Activated CD4-positive, alpha-beta T cell treated with anti-CD3 and anti-CD28 coated beads, Interleukin-2, amount 10 ng/mL, durations not matched to agents 7 days and 5 days (primary cell): ENCODE measurements at regions not wholly inside any gene's neighbourhood (a gene's known extent, or its start where the extent isn't known, plus 50 kb on each side); places are given as distances from the start of the nearest gene placed in this dataset.
"Not testable (repeated sequence)": the region's sequence is repeated elsewhere in the genome, so short reads cannot be mapped to it uniquely, and the experiment has no call there.

Source experiments
- CTCF ChIA-PET: fragments of 350-600 bp; sonication (Branson Sonifier 250); formaldehyde crosslinking; loops from one replicate; lab custom pipeline; 2021; ENCODE audit warnings: antibody characterized with exemption; lab: Charles Lee
- POLR2A ChIA-PET: fragments of 350-600 bp; sonication (Branson Sonifier 250); formaldehyde crosslinking; loops from one replicate; lab custom pipeline; 2021; ENCODE audit warnings: antibody characterized with exemption; lab: Charles Lee
- DNase-seq: peaks from one replicate; pipeline ENCODE4 v3.0.0-alpha.2; 2020
- H3K27ac Mint-ChIP-seq: one replicate; pipeline ENCODE4 v1.8.0; 2021; ENCODE audit warnings: mild to moderate bottlenecking, moderate library complexity, mixed read lengths
- H3K27me3 Mint-ChIP-seq: one replicate; pipeline ENCODE4 v1.8.0; 2021; ENCODE audit warnings: mixed read lengths
- H3K36me3 Mint-ChIP-seq: one replicate; pipeline ENCODE4 v1.8.0; 2021; ENCODE audit warnings: low read depth, mixed read lengths
- H3K4me1 Mint-ChIP-seq: one replicate; pipeline ENCODE4 v1.8.0; 2021; ENCODE audit warnings: mixed read lengths
- H3K4me3 Mint-ChIP-seq: one replicate; pipeline ENCODE4 v1.8.0; 2021; ENCODE audit warnings: mild to moderate bottlenecking, moderate library complexity, mixed read lengths
- H3K9me3 Mint-ChIP-seq: one replicate; pipeline ENCODE4 v1.8.0; 2021; ENCODE audit warnings: mixed read lengths

GRCh38 chr10:10047426-10047825 lies 970.2 kb upstream of the CELF2 start:
- Mint-ChIP-seq H3K4me1 (no peaks in the 10 kb centered on the region), H3K36me3 (no peaks in the 10 kb centered on the region), H3K9me3 (no peaks in the 10 kb centered on the region), H3K27ac (no peak overlapping the region), H3K4me3 (no peak overlapping the region), H3K27me3 (no peaks in the 10 kb centered on the region)
- ChIA-PET POLR2A (no interaction called here), CTCF (no interaction called here)
- no peak for DNase-seq

GRCh38 chr10:10053051-10053450 lies 964.6 kb upstream of the CELF2 start:
- Mint-ChIP-seq H3K36me3 (no peaks in the 10 kb centered on the region), H3K27ac (no peak overlapping the region), H3K9me3 (no peaks in the 10 kb centered on the region), H3K4me3 (no peak overlapping the region), H3K4me1 (no peaks in the 10 kb centered on the region), H3K27me3 (no peaks in the 10 kb centered on the region)
- POLR2A ChIA-PET = no interaction called here
- no peak for DNase-seq
- CTCF ChIA-PET = no interaction called here

GRCh38 chr10:10054466-10054865 lies 963.2 kb upstream of the CELF2 start:
- POLR2A ChIA-PET = no interaction called here
- H3K4me3 Mint-ChIP-seq = no peak overlapping the region
- H3K27ac Mint-ChIP-seq = no peak overlapping the region
- no peaks in the 10 kb centered on the region for H3K27me3 Mint-ChIP-seq
- CTCF ChIA-PET = no interaction called here
- H3K9me3 Mint-ChIP-seq = no peaks in the 10 kb centered on the region
- no peak for DNase-seq
- no peaks in the 10 kb centered on the region for H3K36me3 Mint-ChIP-seq
- H3K4me1 Mint-ChIP-seq = no peaks in the 10 kb centered on the region

GRCh38 chr10:10055656-10056442 lies 961.8 kb upstream of the CELF2 start:
- no peaks in the 10 kb centered on the region for H3K27me3 Mint-ChIP-seq
- ChIA-PET POLR2A (no interaction called here), CTCF (no interaction called here)
- H3K4me1 Mint-ChIP-seq = no peaks in the 10 kb centered on the region
- H3K27ac Mint-ChIP-seq = no peak overlapping the region
- no peaks in the 10 kb centered on the region for H3K36me3 Mint-ChIP-seq
- DNase-seq = no peak
- no peaks in the 10 kb centered on the region for H3K9me3 Mint-ChIP-seq
- H3K4me3 Mint-ChIP-seq = no peak overlapping the region

- Mint-ChIP-seq H3K9me3 (no peaks in the 10 kb centered on the region), H3K4me3 (no peak overlapping the region), H3K27me3 (no peaks in the 10 kb centered on the region), H3K4me1 (no peaks in the 10 kb centered on the region), H3K27ac (no peak overlapping the region), H3K36me3 (no peaks in the 10 kb centered on the region)
- CTCF ChIA-PET = no interaction called here
- POLR2A ChIA-PET = no interaction called here
- no peak for DNase-seq
These were observed 960.7 kb upstream of the CELF2 start for GRCh38 chr10:10056961-10057360.

GRCh38 chr10:10067644-10068043 lies 950.0 kb upstream of the CELF2 start:
- no peak for DNase-seq
- no peak overlapping the region for H3K4me3 Mint-ChIP-seq
- POLR2A ChIA-PET = no interaction called here
- H3K36me3 Mint-ChIP-seq = no peaks in the 10 kb centered on the region
- H3K27ac Mint-ChIP-seq = no peak overlapping the region
- no peaks in the 10 kb centered on the region for H3K9me3 Mint-ChIP-seq
- CTCF ChIA-PET = no interaction called here
- no peaks in the 10 kb centered on the region for H3K4me1 Mint-ChIP-seq
- no peaks in the 10 kb centered on the region for H3K27me3 Mint-ChIP-seq

GRCh38 chr10:10074847-10075246 lies 942.8 kb upstream of the CELF2 start:
- POLR2A ChIA-PET, H3K27ac Mint-ChIP-seq: not testable (repeated sequence)

GRCh38 chr10:10078446-10078845 lies 939.2 kb upstream of the CELF2 start:
- ChIA-PET CTCF (no interaction called here), POLR2A (no interaction called here)
- H3K36me3 Mint-ChIP-seq = no peaks in the 10 kb centered on the region
- no peak for DNase-seq
- peaks cover 5% of the 10 kb centered on the region for H3K9me3 Mint-ChIP-seq
- H3K27ac Mint-ChIP-seq = no peak overlapping the region
- H3K27me3 Mint-ChIP-seq = no peaks in the 10 kb centered on the region
- H3K4me3 Mint-ChIP-seq = no peak overlapping the region
- H3K4me1 Mint-ChIP-seq = no peaks in the 10 kb centered on the region

More at GRCh38 chr10:10074847-10075246, 942.8 kb upstream of the CELF2 start:
- H3K9me3 Mint-ChIP-seq, H3K27me3 Mint-ChIP-seq, H3K4me3 Mint-ChIP-seq, H3K4me1 Mint-ChIP-seq, DNase-seq, H3K36me3 Mint-ChIP-seq: not testable (repeated sequence)
- CTCF ChIA-PET = interaction anchor here (0.6 kb wide), 1 partner anchor 12 kb away, joined by 3 read pairs; no protein-coding TSS in a partner anchor

GRCh38 chr10:10092581-10092980 lies 925.1 kb upstream of the CELF2 start:
- CTCF ChIA-PET = no interaction called here
- Mint-ChIP-seq H3K27me3 (no peaks in the 10 kb centered on the region), H3K4me3 (no peak overlapping the region), H3K36me3 (no peaks in the 10 kb centered on the region), H3K4me1 (no peaks in the 10 kb centered on the region), H3K9me3 (no peaks in the 10 kb centered on the region), H3K27ac (no peak overlapping the region)
- POLR2A ChIA-PET = no interaction called here
- DNase-seq = no peak

GRCh38 chr10:10093021-10093420 lies 924.7 kb upstream of the CELF2 start:
- Mint-ChIP-seq H3K4me1 (no peaks in the 10 kb centered on the region), H3K36me3 (no peaks in the 10 kb centered on the region), H3K27me3 (no peaks in the 10 kb centered on the region), H3K4me3 (no peak overlapping the region), H3K27ac (no peak overlapping the region), H3K9me3 (no peaks in the 10 kb centered on the region)
- ChIA-PET POLR2A (no interaction called here), CTCF (no interaction called here)
- DNase-seq = no peak

- DNase-seq = no peak
- ChIA-PET CTCF (no interaction called here), POLR2A (no interaction called here)
- no peaks in the 10 kb centered on the region for H3K36me3 Mint-ChIP-seq
- no peak overlapping the region for H3K4me3 Mint-ChIP-seq
- no peaks in the 10 kb centered on the region for H3K27me3 Mint-ChIP-seq
- no peak overlapping the region for H3K27ac Mint-ChIP-seq
- no peaks in the 10 kb centered on the region for H3K9me3 Mint-ChIP-seq
- no peaks in the 10 kb centered on the region for H3K4me1 Mint-ChIP-seq
These were observed 923.0 kb upstream of the CELF2 start for GRCh38 chr10:10094691-10095090.

- ChIA-PET POLR2A (no interaction called here), CTCF (no interaction called here)
- H3K9me3 Mint-ChIP-seq = no peaks in the 10 kb centered on the region
- H3K27ac Mint-ChIP-seq = no peak overlapping the region
- H3K27me3 Mint-ChIP-seq = no peaks in the 10 kb centered on the region
- no peaks in the 10 kb centered on the region for H3K4me1 Mint-ChIP-seq
- H3K4me3 Mint-ChIP-seq = no peak overlapping the region
- DNase-seq = no peak
- no peaks in the 10 kb centered on the region for H3K36me3 Mint-ChIP-seq
These were observed 921.4 kb upstream of the CELF2 start for GRCh38 chr10:10096296-10096695.

GRCh38 chr10:10096898-10097297 lies 920.8 kb upstream of the CELF2 start:
- ChIA-PET POLR2A (no interaction called here), CTCF (no interaction called here)
- no peak for DNase-seq
- Mint-ChIP-seq H3K27me3 (no peaks in the 10 kb centered on the region), H3K4me1 (no peaks in the 10 kb centered on the region), H3K4me3 (no peak overlapping the region), H3K36me3 (no peaks in the 10 kb centered on the region), H3K27ac (no peak overlapping the region), H3K9me3 (no peaks in the 10 kb centered on the region)

GRCh38 chr10:10101106-10101505 lies 916.6 kb upstream of the CELF2 start:
- POLR2A ChIA-PET = no interaction called here
- H3K27me3 Mint-ChIP-seq = no peaks in the 10 kb centered on the region

More at GRCh38 chr10:10101106-10101505, 916.6 kb upstream of the CELF2 start:
- Mint-ChIP-seq H3K27ac (no peak overlapping the region), H3K36me3 (no peaks in the 10 kb centered on the region), H3K9me3 (no peaks in the 10 kb centered on the region), H3K4me3 (no peak overlapping the region), H3K4me1 (no peaks in the 10 kb centered on the region)
- CTCF ChIA-PET = no interaction called here
- no peak for DNase-seq
